Right ventricle myocardium inferior (tissue), 1 donor: ENCODE measurements at regions not wholly inside any gene's neighbourhood (a gene's known extent, or its start where the extent isn't known, plus 50 kb on each side); places are given as distances from the start of the nearest gene placed in this dataset.
"Not testable (repeated sequence)": the region's sequence is repeated elsewhere in the genome, so short reads cannot be mapped to it uniquely, and the experiment has no call there.

Experiments used
- ATAC-seq: fragments of 200-7000 bp; cut with Tn5 transposase; one replicate; pipeline ENCODE4 v1.9.1; 2020; ENCODE audit warnings: mild to moderate bottlenecking, moderate library complexity
- DNase-seq: peaks from one replicate; pipeline ENCODE4 v3.0.0; 2021; ENCODE audit errors: missing footprints
- intact Hi-C: fragments of 100-400 bp; cut with DNase I; formaldehyde crosslinking; loops from one replicate; pipeline ENCODE4 v1.11.0; 2022
- donor health status: DM: no; HTN: yes; CAD: no; lungs with severe emphysema.

DNA sequence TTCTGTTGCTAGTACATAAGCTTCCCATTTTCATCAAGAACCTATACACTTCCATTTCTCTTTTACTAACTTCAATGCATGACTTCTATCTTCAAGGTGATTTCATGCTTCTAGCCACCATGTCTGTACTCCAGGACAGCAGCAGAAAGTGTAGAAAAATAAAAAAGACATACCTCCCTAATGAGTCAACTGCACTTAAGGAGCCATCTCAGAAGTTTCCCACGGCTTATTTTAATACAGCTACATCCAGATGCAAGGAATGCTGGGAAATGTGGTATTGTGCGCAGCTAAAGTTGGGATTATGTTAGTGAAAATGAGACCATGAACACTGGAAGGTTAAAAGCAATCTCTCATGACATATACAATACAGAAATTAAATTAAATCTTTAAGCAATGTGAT, 264.7 kb upstream of the ZNF322 start:
- DNase-seq, intact Hi-C loops, ATAC-seq: not testable (repeated sequence)

DNA sequence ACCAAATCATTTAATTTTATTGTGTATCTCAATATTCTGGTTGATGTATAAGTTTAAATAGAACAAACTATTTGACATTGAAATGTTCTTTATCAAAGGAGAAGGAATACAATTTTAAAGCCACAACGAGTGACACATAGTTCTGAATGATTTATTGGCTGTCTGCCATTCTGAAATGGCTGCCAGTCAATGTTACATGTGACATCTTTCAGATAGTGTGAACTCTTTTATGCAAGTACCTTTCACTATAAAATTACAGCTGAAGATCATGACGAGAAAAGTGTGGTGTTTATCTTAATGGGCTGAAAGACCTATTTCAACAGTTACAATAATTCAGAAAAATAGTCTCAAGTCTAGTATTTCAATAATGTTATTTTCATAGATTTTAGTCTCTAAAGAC, 268.6 kb upstream of the ZNF322 start:
- intact Hi-C loops, DNase-seq, ATAC-seq: not testable (repeated sequence)

DNA sequence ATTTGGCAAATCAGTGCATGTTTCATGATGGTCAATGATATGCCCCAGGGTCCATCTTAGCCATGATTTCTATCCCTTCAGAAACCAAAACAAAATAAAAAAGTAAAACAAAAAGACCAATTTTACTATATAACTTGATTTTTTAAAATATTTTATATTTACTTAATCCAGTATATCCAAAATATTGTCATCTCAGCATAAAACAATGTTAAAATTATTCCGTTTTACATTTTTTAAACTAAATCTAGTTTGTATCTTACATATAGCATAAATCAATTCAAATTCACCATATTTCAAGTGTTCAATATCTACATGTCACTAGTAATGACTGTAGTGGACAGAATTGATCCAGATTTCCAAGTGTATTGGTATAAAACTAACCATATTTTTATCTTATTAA, 277.7 kb upstream of the ZNF322 start:
- ATAC-seq, DNase-seq, intact Hi-C loops: not testable (repeated sequence)

DNA sequence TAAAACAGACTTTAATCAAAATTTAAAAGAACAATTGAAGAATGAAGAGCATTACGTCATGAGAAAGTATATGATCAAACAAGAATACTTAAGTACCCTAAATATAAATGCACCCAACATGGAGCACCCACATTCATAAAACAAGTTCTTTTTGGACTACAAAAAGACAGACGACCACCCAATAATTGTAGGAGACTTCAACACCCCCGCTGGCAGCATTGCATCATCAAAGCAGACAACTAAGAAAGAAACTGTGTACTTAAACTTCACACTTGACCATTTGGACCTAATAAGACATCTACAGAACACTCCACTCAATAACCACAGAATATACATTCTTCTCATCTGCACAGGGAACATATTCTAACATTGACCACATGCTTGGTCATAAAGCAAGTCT, 291.7 kb upstream of the ZNF322 start:
- DNase-seq, intact Hi-C loops, ATAC-seq: not testable (repeated sequence)

DNA sequence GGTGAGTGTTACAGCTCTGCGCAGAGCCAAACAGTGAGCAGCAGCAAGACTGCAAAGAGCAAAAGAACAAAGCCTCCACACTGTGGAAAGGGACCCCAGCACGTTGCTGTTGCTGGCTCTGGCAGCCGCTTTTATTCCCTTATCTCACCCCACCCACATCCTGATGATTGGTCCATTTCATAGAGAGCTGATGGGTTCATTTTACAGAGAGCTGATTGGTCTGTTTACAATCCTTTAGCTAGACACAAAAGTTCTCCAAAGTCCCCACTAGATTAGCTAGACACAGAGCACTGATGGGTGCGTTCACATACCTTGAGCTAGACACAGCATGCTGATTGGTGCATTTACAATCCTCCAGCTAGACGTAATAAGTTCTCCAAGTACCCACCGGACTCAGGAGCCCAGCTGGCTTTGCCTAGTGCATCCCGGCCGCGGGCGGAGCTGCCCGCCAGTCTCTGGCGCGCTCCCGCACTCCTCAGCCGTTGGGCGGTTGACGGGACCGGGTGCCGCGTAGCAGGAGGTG, 291.4 kb upstream of the PRSS16 start:
- intact Hi-C loops, ATAC-seq: not testable (repeated sequence)
- DNase-seq = peak; percentile 53

DNA sequence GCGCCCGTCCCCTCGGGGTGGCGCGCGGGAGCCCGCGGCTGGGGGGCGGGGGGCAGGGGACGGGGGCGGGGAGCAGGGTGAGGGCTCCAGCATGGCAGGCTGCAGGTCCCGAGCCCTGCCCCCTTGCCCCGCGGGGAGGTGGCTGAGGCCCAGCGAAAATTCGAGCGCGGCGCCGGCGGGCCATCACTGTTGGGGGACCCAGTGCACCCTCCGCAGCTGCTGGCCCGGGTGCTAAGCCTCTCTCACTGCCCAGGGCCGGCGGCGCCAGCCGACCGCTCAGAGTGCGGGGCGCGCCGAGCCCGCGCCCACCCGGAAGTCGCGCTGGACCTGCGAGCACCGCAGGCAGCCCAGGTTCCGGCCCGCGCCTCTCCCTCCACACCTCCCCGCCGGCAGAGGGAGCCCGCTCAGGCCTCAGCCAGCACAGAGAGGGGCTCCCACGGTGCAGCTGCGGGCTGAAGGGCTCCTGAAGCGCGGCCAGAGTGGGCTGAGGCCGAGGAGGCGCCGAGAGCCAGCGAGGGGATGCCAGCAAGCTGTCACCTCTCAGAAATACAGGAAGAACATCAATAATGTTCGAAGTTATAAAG, 290.8 kb upstream of the PRSS16 start:
- DNase-seq (peak; percentile 80), ATAC-seq (peak; percentile 56)
- intact Hi-C loops = not testable (repeated sequence)

DNA sequence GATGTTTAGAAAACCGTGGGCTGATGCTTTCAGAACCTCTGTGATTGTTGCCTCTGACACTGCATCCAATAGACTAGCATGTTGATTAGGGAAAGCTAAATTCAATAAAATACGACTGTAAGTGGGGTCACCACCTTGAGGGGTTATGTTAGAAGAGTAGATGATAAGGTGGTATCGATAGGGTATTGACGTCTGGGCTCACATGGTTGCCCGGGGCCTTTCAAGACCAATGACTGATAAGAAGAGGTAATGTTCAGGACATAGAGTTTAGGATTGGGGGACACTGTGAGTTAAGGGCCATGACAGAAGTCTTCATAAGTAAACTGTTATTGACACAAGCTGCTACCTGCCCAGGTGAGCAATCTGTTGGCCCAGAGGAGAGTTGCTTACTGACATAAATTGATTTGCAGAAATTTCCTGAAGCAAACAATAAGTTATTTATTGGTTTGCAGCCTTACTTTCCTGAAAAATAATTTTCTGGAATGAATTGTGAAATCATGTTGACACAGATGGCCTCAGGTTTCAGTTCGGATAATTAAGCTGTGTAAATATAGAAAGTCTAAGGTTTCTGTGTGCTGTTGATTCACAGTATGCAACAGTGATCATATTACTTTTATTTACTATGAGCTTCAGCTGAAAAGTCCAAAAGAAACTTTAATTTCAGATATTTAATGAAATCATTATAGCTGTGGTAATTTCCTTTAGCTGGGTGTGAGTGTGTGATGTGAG, 289.9 kb upstream of the PRSS16 start:
- ATAC-seq, intact Hi-C loops, DNase-seq: not testable (repeated sequence)

DNA sequence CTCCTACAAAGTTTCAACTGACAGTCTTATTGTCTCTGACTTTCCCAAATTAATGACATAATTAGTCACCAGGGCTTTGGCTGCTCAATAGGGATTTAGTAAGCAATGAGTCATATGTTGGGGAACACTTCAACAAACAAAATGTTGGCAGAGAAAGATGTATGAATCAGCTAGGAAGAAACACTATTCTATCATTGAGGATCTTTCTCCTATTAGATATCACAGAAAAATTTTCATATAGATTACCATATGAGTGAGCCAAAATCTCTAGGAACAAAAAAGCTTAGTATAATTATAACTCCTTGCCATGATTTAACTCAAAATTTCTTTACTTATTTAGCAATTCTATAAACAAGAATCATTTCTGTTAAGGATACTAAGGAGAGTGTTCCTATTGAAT, 286.3 kb upstream of the PRSS16 start:
- ATAC-seq, DNase-seq, intact Hi-C loops: not testable (repeated sequence)

DNA sequence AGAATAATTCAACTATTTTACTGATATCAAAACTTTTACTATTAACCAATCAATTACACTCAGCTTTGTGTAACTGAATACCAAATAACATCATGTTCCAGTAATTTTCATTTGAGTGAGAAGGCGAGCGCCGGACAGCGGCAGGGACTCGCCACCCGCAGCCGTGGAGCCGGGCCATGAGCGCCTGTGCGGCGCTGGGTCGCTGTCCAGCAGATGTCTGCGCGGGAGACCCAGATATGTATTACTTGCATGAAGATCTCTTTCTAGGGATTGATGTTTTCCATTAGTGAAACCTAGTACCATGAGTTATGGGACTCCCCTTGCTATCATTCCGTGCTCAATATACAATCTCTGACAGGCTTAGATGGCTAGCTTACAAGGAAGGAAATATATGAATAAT, 245.1 kb upstream of the PRSS16 start:
- DNase-seq = peak; percentile 32
- intact Hi-C loops = no loop called here
- no peak for ATAC-seq

DNA sequence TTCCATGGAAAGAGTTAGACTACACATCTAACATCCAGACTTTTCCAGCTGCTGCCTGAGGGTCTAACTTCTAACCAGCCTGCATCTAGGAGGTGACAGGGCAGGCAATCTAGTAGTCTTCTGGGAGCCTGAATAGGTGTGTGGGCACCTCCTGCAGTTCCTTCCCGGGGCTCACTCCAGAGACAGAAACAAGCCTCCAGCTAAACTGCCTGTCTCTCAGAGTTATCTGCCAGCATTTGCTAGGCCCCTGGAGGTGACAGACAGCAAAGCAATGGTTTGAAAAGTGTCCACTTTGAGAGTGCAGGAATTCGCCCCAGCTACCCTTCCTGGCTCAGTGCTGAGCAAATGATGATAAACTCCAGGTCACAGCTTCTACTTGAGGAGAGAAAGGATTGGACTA, 240.5 kb upstream of the PRSS16 start:
- intact Hi-C loops = no loop called here
- ATAC-seq (no peak), DNase-seq (no peak)

DNA sequence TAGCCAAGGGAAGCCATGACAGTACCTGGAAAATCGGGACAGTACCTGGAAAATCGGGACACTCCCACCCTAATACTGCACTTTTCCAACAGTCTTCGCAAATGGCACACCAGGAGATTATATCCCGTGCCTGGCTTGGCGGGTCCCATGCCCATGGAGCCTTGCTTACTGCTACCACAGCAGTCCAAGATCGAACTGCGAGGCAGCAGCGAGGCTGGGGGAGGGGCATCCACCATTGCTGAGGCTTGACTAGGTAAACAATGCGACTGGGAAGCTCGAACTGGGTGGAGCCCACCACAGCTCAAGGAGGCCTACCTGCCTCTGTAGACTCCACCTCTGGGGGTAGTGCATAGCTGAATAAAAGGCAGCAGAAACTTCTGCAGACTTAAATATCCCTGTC, 238.9 kb upstream of the PRSS16 start:
- DNase-seq, intact Hi-C loops, ATAC-seq: not testable (repeated sequence)

DNA sequence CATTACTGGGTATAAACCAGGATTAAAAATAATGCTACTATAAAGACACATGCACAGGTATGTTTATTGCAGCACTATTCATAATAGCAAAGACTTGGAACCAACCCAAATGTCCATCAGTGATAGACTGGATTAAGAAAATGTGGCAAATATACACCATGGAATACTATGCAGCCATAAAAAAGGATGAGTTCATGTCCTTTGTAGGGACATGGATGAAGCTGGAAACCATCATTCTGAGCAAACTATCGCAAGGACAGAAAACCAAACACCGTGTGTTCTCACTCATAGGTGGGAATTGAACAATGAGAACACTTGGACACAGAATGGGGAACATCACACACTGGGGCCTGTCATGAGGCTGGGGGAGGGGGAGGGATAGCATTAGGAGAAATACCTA, 233.4 kb upstream of the PRSS16 start:
- DNase-seq, ATAC-seq, intact Hi-C loops: not testable (repeated sequence)

DNA sequence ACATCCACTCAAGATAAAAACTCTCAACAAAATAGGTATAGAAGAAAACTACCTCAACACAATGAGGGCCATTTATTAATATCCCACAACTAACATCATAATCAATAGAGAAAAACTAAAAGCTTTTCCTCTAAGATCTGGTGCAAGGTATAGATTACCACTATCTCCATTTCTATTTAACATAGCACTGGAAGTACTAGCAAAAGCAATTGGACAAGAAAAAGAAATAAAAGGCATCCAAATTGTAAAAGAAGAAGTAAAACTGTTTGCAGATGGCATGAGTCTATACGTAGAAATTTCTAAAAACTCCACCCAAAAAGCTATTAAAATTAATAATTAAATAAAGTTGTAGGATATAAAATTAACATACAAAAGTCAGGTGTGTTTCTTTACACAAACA, 230.8 kb upstream of the PRSS16 start:
- ATAC-seq = no peak
- intact Hi-C loops = no loop called here
- DNase-seq = no peak

DNA sequence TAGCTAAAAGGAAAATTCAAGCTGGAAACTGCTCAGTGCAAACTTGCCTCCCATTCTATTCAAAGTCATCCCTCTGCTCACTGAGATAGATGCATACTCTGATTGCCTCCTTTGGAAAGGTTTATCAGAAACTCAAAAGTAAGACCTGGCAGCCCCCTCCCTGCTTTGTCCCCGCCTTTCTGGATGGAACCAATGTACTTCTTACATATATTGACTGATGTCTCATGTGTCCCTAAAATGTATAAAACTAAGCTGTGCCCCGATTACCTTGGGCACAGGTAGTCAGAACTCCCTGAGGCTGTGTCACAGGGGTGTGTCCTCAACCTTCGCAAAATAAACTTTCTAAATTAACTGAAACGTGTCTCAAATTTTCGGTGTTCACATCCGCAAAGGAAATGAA, 229.1 kb upstream of the PRSS16 start:
- intact Hi-C loops, DNase-seq, ATAC-seq: not testable (repeated sequence)

DNA sequence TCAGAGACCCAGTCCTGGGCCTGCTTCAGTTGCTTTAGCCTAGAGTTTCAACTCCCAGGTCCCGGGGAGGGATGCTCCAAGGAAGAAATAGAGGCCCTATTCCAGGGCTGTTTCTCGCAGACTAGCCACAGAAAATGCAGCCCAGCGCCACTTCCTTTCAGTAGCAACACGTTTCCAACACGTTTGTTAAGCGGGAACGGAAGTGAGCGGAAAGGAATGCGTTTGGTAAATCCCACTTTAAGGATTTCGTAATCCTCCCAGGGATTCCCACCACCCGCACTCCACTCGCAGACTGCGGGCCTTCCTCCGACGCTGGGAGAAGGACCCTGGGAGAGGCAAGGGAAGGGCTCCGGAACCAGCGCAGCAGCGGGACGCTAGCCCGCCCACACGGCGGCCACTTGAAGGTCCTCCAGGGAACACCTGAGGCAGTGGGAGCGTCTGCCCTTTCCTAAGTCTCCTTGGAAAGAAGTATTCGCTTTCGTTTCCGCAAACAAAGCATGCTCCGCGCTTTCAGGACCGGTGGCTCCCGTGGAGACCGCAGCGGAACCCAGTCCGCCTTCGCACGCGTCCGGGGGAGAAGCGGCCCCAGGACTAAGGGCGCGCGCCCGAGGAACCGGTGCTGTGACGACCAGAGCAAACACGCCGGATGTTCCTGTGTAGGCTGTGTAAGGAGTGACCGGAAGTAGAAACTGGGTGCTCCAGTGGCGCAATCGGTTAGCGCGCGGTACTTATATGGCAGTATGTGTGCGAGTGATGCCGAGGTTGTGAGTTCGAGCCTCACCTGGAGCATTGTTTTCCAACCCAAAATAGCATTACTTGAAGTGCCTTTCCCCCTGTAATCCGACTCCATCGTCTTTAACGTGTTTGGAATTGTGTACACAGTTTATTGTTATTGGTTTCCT, 227.6 kb upstream of the PRSS16 start:
- peak; percentile 96 for ATAC-seq
- intact Hi-C loops = no loop called here
- peak; percentile 86 for DNase-seq

DNA sequence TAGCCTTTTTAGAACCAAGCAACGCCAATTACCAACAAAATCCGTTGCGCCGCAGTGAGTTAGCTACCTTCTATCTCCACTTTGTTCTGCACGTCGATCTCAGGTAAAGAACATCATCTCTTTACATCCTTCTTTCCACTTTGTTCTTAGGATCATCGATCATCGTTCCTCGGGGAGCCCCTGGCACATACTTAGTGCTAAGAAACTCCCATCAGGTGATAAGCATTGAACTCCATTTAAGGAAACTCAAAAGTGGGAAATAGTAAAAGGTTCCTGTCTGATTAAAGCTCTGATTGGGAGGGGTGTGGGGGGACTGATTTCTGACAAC, 227.0 kb upstream of the PRSS16 start:
- ATAC-seq (no peak), DNase-seq (no peak)
- intact Hi-C loops = no loop called here

DNA sequence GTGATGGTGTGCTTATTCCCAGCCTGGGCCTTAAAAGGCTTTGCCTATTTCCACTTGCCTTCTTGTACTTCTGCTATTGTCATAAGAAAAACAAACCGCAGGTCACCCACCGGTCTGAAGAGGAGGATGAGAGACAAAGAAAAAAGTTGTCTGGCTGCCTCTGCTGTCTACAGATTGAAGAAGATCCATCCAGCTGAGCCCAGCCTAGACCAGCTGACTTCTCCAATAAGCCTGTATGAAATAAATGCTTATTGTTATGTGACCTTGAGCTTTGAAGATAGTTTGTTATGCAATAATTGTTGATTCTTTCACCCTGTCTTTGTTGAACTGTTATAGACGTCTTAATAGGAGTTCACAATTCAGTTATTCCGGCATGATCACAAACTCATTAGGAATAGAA, 223.8 kb upstream of the PRSS16 start:
- DNase-seq (no peak), ATAC-seq (no peak)
- intact Hi-C loops = no loop called here

DNA sequence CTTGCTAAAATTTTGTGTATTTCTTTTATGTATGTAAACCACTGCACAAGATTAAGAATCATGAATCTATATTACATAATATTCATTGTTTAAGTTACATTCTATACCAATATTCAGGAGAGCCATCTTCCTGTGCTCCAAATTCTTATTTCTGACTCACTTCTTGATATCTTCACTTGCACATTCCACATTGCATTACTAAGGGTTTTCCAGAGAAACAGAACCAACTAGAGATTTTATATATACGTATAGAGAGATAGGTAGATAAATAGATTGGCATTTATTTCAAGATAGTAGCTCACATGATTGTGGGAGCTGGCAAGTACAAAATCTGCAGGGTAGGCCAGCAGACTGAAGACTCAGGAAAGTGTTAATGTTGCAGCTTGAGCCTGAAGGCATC, 222.2 kb upstream of the PRSS16 start:
- ATAC-seq (no peak), DNase-seq (no peak)
- intact Hi-C loops = no loop called here

DNA sequence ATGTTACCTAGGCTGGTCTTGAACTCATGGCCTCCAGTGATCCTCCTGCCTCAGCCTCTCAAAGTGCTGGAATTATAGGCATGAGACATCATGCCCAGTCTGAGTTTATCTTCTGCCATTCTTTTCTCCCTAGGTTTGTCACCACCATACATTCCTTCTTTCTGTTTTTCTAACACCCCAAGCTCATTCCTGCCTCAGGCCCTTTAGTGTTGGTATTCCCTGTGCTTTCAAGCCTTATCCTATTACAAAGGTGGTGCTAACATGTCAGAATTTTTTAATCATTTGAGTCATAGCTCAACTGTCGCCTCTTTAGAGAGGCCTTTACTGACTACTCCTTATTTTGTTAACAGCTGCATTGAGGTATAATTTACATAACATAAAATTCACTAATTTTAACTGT, 221.1 kb upstream of the PRSS16 start:
- no peak for ATAC-seq
- intact Hi-C loops = no loop called here
- no peak for DNase-seq
